K562 (cell line): ENCODE measurements at regions not wholly inside any gene's neighbourhood (a gene's known extent, or its start where the extent isn't known, plus 50 kb on each side); places are given as distances from the start of the nearest gene placed in this dataset.

Source experiments
- BCOR ChIP-seq: fragments of 450-650 bp; IDR thresholded peaks from 2 replicates; pipeline ENCODE4 v1.6.1; 2016
- BRCA1 ChIP-seq, 2 experiments: fragments of 450-650 bp in 1 of 2; sonication (generic) in 1 of 2; formaldehyde crosslinking in 1 of 2; IDR thresholded peaks; 2 replicates each; pipeline versions ENCODE4 v1.5.0 to v1.6.1; 2017 to 2020; ENCODE audit warnings: mild to moderate bottlenecking in 1 of 2, missing genetic modification reagents in 1 of 2
- CREB1 ChIP-seq, 2 experiments: sonication (generic) in 1 of 2; formaldehyde crosslinking in 1 of 2; IDR thresholded peaks; 2 replicates each; pipeline versions ENCODE4 v1.6.1 to v1.8.0; 2012 to 2022; ENCODE audit warnings: inconsistent platforms in 1 of 2, mild to moderate bottlenecking in 1 of 2, missing genetic modification reagents in 1 of 2, moderate library complexity in 1 of 2
- EP300 ChIP-seq: IDR thresholded peaks from 2 replicates; pipeline ENCODE4 v1.6.1; 2012; ENCODE audit warnings: low read length, improper control_type of control experiment
- HNRNPLL ChIP-seq: fragments of 200-400 bp; formaldehyde crosslinking; IDR thresholded peaks from 2 replicates; pipeline ENCODE4 v1.6.1; 2017; ENCODE audit warnings: low read length, low read depth, mild to moderate bottlenecking; ENCODE audit not compliant: poor library complexity, severe bottlenecking
- NBN ChIP-seq: fragments of 450-650 bp; IDR thresholded peaks from 2 replicates; pipeline ENCODE4 v1.6.1; 2016; ENCODE audit warnings: low read depth, mild to moderate bottlenecking
- NONO ChIP-seq, 2 experiments: fragments of 200-400 bp in 1 of 2; fragments of 450-650 bp in 1 of 2; formaldehyde crosslinking in 1 of 2; IDR thresholded peaks; 2 replicates each; pipeline ENCODE4 v1.6.1; 2017; ENCODE audit warnings: low read depth in 2 of 2, mild to moderate bottlenecking in 2 of 2, moderate library complexity in 2 of 2, low read length in 1 of 2
- POLR2AphosphoS5 ChIP-seq: IDR thresholded peaks from 2 replicates; pipeline ENCODE4 v1.6.1; 2011; ENCODE audit warnings: mild to moderate bottlenecking, low read depth, low read length, moderate library complexity; ENCODE audit not compliant: control insufficient read depth, insufficient read depth
- TF ChIP-seq, protein P1 (sequence below): sonication (generic); formaldehyde crosslinking; IDR thresholded peaks from 2 replicates; pipeline ENCODE4 v1.8.0; 2023; ENCODE audit warnings: mild to moderate bottlenecking, missing genetic modification reagents
- TF ChIP-seq, protein P2 (sequence below): fragments of 450-650 bp; IDR thresholded peaks from 2 replicates; pipeline ENCODE4 v1.6.1; 2016; ENCODE audit warnings: borderline replicate concordance
- TF ChIP-seq, protein P3 (sequence below), 3 experiments: IDR thresholded peaks in 2 of 3; conservative IDR thresholded peaks in 1 of 3; 2 replicates each; pipeline ENCODE4 v1.5.1; 2011 to 2012; ENCODE audit warnings: low read length in 3 of 3, mild to moderate bottlenecking in 3 of 3, control low read depth in 2 of 3, improper control_type of control experiment in 1 of 3, inconsistent platforms in 1 of 3, low read depth in 1 of 3, mixed read lengths in 1 of 3, moderate library complexity in 1 of 3; ENCODE audit not compliant: insufficient read depth in 2 of 3

DNA sequence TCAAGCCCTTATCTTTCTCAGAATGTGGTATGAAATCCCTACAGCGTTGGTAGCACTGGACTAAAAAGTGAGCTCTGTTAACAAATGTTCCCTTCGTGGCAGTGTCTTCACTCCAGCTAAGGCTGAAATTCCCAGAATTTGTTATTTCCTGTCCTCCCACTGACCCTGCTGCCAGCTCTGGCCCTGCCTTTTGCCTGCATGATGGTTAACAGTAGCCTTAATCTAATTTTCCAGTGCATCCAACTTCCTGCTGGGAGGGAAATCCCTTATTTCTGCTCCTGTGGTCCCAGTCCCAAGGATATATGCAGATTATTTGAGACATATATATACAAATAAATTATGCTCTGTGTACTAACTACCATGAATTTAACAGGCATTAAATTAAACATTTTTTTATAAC, 157.2 kb upstream of the CARMIL1 start:
- TF ChIP-seq, protein P1, sequence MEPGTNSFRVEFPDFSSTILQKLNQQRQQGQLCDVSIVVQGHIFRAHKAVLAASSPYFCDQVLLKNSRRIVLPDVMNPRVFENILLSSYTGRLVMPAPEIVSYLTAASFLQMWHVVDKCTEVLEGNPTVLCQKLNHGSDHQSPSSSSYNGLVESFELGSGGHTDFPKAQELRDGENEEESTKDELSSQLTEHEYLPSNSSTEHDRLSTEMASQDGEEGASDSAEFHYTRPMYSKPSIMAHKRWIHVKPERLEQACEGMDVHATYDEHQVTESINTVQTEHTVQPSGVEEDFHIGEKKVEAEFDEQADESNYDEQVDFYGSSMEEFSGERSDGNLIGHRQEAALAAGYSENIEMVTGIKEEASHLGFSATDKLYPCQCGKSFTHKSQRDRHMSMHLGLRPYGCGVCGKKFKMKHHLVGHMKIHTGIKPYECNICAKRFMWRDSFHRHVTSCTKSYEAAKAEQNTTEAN (CRISPR knock-in tag), result no peak
- TF ChIP-seq, protein P2, sequence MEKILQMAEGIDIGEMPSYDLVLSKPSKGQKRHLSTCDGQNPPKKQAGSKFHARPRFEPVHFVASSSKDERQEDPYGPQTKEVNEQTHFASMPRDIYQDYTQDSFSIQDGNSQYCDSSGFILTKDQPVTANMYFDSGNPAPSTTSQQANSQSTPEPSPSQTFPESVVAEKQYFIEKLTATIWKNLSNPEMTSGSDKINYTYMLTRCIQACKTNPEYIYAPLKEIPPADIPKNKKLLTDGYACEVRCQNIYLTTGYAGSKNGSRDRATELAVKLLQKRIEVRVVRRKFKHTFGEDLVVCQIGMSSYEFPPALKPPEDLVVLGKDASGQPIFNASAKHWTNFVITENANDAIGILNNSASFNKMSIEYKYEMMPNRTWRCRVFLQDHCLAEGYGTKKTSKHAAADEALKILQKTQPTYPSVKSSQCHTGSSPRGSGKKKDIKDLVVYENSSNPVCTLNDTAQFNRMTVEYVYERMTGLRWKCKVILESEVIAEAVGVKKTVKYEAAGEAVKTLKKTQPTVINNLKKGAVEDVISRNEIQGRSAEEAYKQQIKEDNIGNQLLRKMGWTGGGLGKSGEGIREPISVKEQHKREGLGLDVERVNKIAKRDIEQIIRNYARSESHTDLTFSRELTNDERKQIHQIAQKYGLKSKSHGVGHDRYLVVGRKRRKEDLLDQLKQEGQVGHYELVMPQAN, result no peak
- TF ChIP-seq NONO (IDR thresholded peaks at IDR 0.05; ENCODE audit: low read depth in 2 of 2, low read length in 1 of 2) (no peak), EP300 (no peak), BRCA1 (IDR thresholded peaks at IDR 0.05) (no peak), BRCA1 (CRISPR knock-in tag; IDR thresholded peaks at IDR 0.05) (no peak), HNRNPLL (no peak), POLR2AphosphoS5 (no peak), CREB1 (IDR thresholded peaks at IDR 0.05) (no peak), CREB1 (CRISPR knock-in tag; IDR thresholded peaks at IDR 0.05) (no peak), NBN (no peak), BCOR (no peak)
- TF ChIP-seq, protein P3, sequence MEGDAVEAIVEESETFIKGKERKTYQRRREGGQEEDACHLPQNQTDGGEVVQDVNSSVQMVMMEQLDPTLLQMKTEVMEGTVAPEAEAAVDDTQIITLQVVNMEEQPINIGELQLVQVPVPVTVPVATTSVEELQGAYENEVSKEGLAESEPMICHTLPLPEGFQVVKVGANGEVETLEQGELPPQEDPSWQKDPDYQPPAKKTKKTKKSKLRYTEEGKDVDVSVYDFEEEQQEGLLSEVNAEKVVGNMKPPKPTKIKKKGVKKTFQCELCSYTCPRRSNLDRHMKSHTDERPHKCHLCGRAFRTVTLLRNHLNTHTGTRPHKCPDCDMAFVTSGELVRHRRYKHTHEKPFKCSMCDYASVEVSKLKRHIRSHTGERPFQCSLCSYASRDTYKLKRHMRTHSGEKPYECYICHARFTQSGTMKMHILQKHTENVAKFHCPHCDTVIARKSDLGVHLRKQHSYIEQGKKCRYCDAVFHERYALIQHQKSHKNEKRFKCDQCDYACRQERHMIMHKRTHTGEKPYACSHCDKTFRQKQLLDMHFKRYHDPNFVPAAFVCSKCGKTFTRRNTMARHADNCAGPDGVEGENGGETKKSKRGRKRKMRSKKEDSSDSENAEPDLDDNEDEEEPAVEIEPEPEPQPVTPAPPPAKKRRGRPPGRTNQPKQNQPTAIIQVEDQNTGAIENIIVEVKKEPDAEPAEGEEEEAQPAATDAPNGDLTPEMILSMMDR (IDR thresholded peaks at IDR 0.05 in 2 of 3, conservative IDR thresholded peaks at IDR 0.05 in 1 of 3; ENCODE audit: insufficient read depth in 2 of 3, low read depth in 1 of 3, low read length in 3 of 3), result no peak
